Activated naive CD4-positive, alpha-beta T cell treated with anti-CD3 and anti-CD28 coated beads for 36 hours (primary cell): ENCODE measurements at regions not wholly inside any gene's neighbourhood (a gene's known extent, or its start where the extent isn't known, plus 50 kb on each side); places are given as distances from the start of the nearest gene placed in this dataset.

Experiments used
- CTCF ChIA-PET: fragments of 350-600 bp; sonication (Branson Sonifier 250); formaldehyde crosslinking; loops from one replicate; lab custom pipeline; 2021; ENCODE audit warnings: antibody characterized with exemption; lab: Charles Lee
- DNase-seq: peaks from one replicate; pipeline ENCODE4 v3.0.0-alpha.2; 2020
- H3K27ac Mint-ChIP-seq: one replicate; pipeline ENCODE4 v1.8.0; 2021; ENCODE audit warnings: mild to moderate bottlenecking, mixed read lengths
- H3K27me3 Mint-ChIP-seq: one replicate; pipeline ENCODE4 v1.8.0; 2021; ENCODE audit warnings: low read depth, mixed read lengths
- H3K36me3 Mint-ChIP-seq: one replicate; pipeline ENCODE4 v1.8.0; 2021; ENCODE audit warnings: low read depth, mixed read lengths
- H3K4me1 Mint-ChIP-seq: one replicate; pipeline ENCODE4 v1.8.0; 2021; ENCODE audit warnings: low read depth, mixed read lengths
- H3K4me3 Mint-ChIP-seq: one replicate; pipeline ENCODE4 v1.8.0; 2021; ENCODE audit warnings: mild to moderate bottlenecking, moderate library complexity, mixed read lengths
- H3K9me3 Mint-ChIP-seq: one replicate; pipeline ENCODE4 v1.8.0; 2021; ENCODE audit warnings: mixed read lengths
- intact Hi-C: fragments of 100-400 bp; cut with micrococcal nuclease; formaldehyde crosslinking; loops from one replicate; pipeline ENCODE4 v1.15.1; 2023

GRCh38 chr3:189457631-189458412, 173.4 kb upstream of the TP63 start:
- no peak overlapping the region for H3K27ac Mint-ChIP-seq
- DNase-seq, result no peak
- no peak overlapping the region for H3K4me3 Mint-ChIP-seq
- no peaks in the 10 kb centered on the region for H3K36me3 Mint-ChIP-seq
- CTCF ChIA-PET, result no interaction called here
- H3K9me3 Mint-ChIP-seq, result peaks cover 4% of the 10 kb centered on the region
- no peaks in the 10 kb centered on the region for H3K27me3 Mint-ChIP-seq
- no peaks in the 10 kb centered on the region for H3K4me1 Mint-ChIP-seq
- intact Hi-C loops, result no loop called here

DNA sequence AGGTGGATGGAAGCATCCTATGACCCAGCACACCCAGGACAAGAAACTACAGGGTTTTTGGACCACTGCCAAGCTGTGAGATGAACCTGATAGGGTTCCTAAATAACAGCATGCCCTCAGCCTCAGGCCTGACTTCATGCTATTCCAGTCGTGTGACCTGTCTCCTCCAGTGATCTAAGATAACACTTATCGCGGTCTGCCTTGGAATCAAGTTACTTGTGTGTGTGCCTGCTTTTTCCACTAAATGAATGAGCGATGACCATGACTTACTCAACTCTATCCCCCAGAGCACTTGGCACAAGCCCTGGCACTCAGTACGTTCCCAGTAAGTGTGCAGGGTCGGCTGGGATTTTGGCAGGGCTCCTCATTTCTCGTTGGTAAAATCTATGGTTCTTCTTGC, 172.7 kb upstream of the TP63 start:
- Mint-ChIP-seq H3K27me3 (no peaks in the 10 kb centered on the region), H3K4me3 (no peak overlapping the region), H3K27ac (no peak overlapping the region), H3K4me1 (no peaks in the 10 kb centered on the region), H3K9me3 (peaks cover 4% of the 10 kb centered on the region), H3K36me3 (no peaks in the 10 kb centered on the region)
- no peak for DNase-seq
- intact Hi-C loops, result no loop called here
- CTCF ChIA-PET, result no interaction called here

- Mint-ChIP-seq H3K27me3 (no peaks in the 10 kb centered on the region), H3K4me1 (no peaks in the 10 kb centered on the region), H3K9me3 (peaks cover 4% of the 10 kb centered on the region), H3K27ac (no peak overlapping the region), H3K4me3 (no peak overlapping the region), H3K36me3 (no peaks in the 10 kb centered on the region)
- CTCF ChIA-PET, result no interaction called here
- no peak for DNase-seq
- intact Hi-C loops, result no loop called here
These were observed 172.0 kb upstream of the TP63 start for GRCh38 chr3:189459231-189459630.

DNA sequence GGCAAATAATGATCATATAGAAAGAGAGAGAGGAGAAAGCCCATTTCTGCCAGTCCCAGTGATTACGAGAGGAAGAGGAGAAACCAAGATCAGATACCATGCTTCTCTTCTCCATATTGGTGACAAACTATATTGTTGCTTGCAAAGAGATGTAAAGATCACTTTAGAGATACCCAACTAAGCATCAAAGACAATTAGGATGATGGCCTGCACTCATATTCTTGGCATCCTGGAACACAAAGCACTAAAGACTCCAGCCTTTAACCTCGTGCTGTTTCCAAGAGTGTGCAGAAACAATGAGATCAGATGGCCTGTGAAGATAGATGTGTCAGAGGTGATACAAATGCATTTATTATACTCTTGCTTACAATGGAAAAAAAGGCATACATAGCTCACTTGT, 170.7 kb upstream of the TP63 start:
- Mint-ChIP-seq H3K4me1 (no peaks in the 10 kb centered on the region), H3K9me3 (peaks cover under 1% of the 10 kb centered on the region), H3K27ac (no peak overlapping the region), H3K36me3 (no peaks in the 10 kb centered on the region), H3K27me3 (no peaks in the 10 kb centered on the region), H3K4me3 (no peak overlapping the region)
- no peak for DNase-seq
- CTCF ChIA-PET, result no interaction called here
- intact Hi-C loops, result no loop called here

GRCh38 chr3:189464799-189465198, 166.4 kb upstream of the TP63 start:
- CTCF ChIA-PET, result no interaction called here
- intact Hi-C loops, result no loop called here
- no peaks in the 10 kb centered on the region for H3K27me3 Mint-ChIP-seq

GRCh38 chr3:189466004-189466403, 165.2 kb upstream of the TP63 start:
- no peaks in the 10 kb centered on the region for H3K9me3 Mint-ChIP-seq
- CTCF ChIA-PET, result no interaction called here
- no peak overlapping the region for H3K4me3 Mint-ChIP-seq
- intact Hi-C loops, result no loop called here
- H3K36me3 Mint-ChIP-seq, result no peaks in the 10 kb centered on the region
- no peak for DNase-seq
- H3K27ac Mint-ChIP-seq, result no peak overlapping the region
- no peaks in the 10 kb centered on the region for H3K27me3 Mint-ChIP-seq
- no peaks in the 10 kb centered on the region for H3K4me1 Mint-ChIP-seq

More at GRCh38 chr3:189464799-189465198, 166.4 kb upstream of the TP63 start:
- H3K27ac Mint-ChIP-seq, result no peak overlapping the region
- no peaks in the 10 kb centered on the region for H3K4me1 Mint-ChIP-seq
- H3K9me3 Mint-ChIP-seq, result no peaks in the 10 kb centered on the region
- no peak for DNase-seq
- H3K4me3 Mint-ChIP-seq, result no peak overlapping the region
- H3K36me3 Mint-ChIP-seq, result no peaks in the 10 kb centered on the region

DNA sequence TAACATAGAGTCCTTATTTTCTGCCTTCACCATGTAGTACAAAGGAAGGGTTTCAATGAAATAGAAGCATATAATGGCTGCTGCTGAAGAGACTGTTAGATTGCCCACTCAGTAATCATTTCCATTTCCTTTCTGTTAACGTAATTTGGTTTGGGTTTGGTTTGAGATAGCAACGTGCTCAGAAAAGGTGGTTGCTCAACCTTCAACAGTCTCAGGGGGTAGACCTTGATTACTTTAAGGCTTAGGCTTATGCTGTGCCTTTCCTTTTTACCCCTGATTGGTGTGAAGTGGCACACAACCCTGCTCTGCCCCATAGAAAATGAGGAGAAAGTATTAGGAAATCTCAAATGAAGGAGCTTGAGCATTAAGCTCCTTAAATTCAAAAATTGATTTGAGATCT, 163.7 kb upstream of the TP63 start:
- CTCF ChIA-PET, result no interaction called here
- intact Hi-C loops, result no loop called here
- no peaks in the 10 kb centered on the region for H3K4me1 Mint-ChIP-seq
- no peak for DNase-seq
- no peaks in the 10 kb centered on the region for H3K36me3 Mint-ChIP-seq
- H3K27ac Mint-ChIP-seq, result no peak overlapping the region
- no peaks in the 10 kb centered on the region for H3K27me3 Mint-ChIP-seq
- H3K4me3 Mint-ChIP-seq, result no peak overlapping the region
- H3K9me3 Mint-ChIP-seq, result no peaks in the 10 kb centered on the region

DNA sequence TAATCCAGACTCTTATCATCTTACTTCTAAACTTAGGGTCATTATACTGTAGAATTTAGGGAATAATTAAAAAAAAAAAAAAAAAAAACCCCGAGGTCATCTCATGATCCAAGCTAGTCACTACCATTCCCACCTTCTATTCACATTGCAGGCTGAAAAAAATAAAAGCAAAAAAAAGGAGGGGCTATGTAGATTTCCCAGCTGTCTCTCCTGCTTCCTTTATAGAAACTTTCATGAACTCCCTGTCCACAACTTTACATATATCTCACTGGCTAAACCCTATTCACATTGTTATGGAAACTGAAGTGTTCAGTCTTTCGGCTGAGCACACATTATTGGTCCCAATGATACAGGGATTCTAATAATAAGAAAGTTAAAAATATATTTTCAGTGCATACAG, 156.2 kb upstream of the TP63 start:
- intact Hi-C loops, result no loop called here
- Mint-ChIP-seq H3K27ac (no peak overlapping the region), H3K4me1 (no peaks in the 10 kb centered on the region), H3K27me3 (no peaks in the 10 kb centered on the region), H3K4me3 (no peak overlapping the region), H3K36me3 (no peaks in the 10 kb centered on the region), H3K9me3 (no peaks in the 10 kb centered on the region)
- no peak for DNase-seq
- CTCF ChIA-PET, result no interaction called here

DNA sequence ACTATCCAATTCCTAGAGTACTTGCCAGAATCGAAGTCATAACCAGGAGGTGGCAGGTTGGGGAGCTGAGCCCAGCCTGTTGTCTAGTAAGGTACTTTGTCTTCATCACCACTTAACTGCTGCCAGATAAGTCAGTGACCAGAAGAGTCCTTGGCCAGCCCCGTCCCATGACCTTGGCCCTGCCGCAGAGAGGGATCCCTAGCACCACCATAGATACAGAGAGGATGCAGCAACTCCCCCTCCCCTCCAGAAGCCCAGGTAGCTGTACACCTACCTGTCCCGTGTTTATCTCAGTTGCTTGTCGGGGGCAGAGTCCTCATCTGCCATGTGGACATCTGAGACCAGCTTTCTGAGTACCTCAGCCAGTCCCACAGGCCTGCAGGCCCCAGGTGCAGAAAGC, 153.6 kb upstream of the TP63 start:
- Mint-ChIP-seq H3K9me3 (no peaks in the 10 kb centered on the region), H3K36me3 (no peaks in the 10 kb centered on the region), H3K4me1 (no peaks in the 10 kb centered on the region), H3K4me3 (no peak overlapping the region), H3K27me3 (no peaks in the 10 kb centered on the region), H3K27ac (no peak overlapping the region)
- intact Hi-C loops, result no loop called here
- CTCF ChIA-PET, result no interaction called here
- DNase-seq, result no peak

DNA sequence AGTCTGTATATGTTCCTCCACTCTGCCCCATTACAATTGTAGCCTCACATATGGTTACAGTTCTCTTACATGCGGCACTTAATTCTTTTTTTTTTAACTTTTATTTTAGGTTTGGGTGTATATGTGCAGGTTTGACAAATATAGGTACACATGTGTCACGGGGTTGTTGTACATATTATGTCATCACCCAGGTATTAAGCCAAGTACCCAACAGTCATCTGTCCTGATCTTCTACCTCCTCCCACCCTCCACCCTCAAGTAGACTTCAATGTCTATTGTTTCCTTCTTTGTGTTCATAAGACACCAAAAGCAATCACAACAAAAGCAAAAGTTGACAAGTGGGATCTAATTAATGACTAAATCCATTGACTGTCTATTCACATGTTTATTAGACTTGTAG, 144.6 kb upstream of the TP63 start:
- Mint-ChIP-seq H3K4me1 (no peaks in the 10 kb centered on the region), H3K9me3 (peaks cover 6% of the 10 kb centered on the region), H3K27me3 (no peaks in the 10 kb centered on the region), H3K27ac (no peak overlapping the region), H3K36me3 (no peaks in the 10 kb centered on the region), H3K4me3 (no peak overlapping the region)
- no peak for DNase-seq
- CTCF ChIA-PET, result no interaction called here
- intact Hi-C loops, result no loop called here

DNA sequence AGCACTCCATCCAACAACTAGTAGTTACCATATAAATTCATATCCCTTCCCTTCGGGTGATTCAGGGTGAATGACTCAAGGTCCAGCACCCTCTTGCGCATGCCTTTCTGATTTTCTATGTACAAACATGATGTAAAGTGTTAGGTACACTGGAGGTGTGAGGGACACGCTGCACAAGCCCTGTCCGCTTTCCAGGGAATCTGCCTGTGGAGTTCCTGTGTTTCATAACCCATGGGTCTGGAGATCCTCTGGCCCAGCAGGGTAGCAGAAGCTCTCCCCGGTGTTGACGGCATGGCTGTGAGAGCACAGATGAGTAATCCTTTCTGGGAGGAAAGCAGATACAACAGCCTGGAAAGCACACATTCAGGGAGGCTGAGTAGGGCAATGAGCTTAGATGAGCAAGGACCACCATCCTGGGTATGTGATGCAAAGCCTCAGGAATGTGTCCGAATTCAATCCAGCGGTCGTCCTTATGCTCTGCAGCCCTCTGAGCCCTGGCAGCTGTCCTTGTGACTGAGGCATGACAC, 142.9 kb upstream of the TP63 start:
- no peak for DNase-seq
- H3K36me3 Mint-ChIP-seq, result no peaks in the 10 kb centered on the region
- CTCF ChIA-PET, result interaction anchor here (0.6 kb wide), 1 partner anchor 59 kb away, joined by 3 read pairs; no protein-coding TSS in a partner anchor
- peaks cover 3% of the 10 kb centered on the region for H3K9me3 Mint-ChIP-seq
- intact Hi-C loops, result no loop called here
- no peak overlapping the region for H3K27ac Mint-ChIP-seq
- no peaks in the 10 kb centered on the region for H3K27me3 Mint-ChIP-seq
- H3K4me3 Mint-ChIP-seq, result no peak overlapping the region
- H3K4me1 Mint-ChIP-seq, result no peaks in the 10 kb centered on the region

GRCh38 chr3:189490337-189490736, 140.9 kb upstream of the TP63 start:
- H3K4me3 Mint-ChIP-seq, result no peak overlapping the region
- DNase-seq, result no peak
- H3K27ac Mint-ChIP-seq, result no peak overlapping the region
- H3K9me3 Mint-ChIP-seq, result peaks cover 3% of the 10 kb centered on the region
- no peaks in the 10 kb centered on the region for H3K4me1 Mint-ChIP-seq
- intact Hi-C loops, result no loop called here
- no peaks in the 10 kb centered on the region for H3K27me3 Mint-ChIP-seq
- CTCF ChIA-PET, result no interaction called here
- H3K36me3 Mint-ChIP-seq, result no peaks in the 10 kb centered on the region

DNA sequence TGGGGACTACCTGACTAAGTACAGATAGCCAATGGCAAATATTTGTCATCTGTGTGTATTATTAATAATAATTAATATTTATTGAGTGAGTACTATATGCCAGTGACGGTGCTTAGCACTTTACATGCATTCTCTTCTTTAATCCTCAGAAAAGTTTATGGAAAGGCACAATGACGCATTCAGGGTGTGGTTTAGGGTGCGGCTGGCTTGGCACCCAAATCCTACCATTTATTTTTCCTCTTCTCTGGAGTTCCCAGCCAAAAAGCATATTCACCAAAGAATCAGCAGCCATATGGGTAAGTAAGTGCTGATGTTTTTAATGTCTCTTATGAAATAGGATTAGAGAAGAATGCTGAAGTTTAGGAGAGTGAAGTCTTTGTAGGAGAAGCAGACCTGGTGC, 140.4 kb upstream of the TP63 start:
- CTCF ChIA-PET, result no interaction called here
- Mint-ChIP-seq H3K4me1 (no peaks in the 10 kb centered on the region), H3K36me3 (no peaks in the 10 kb centered on the region), H3K27me3 (no peaks in the 10 kb centered on the region), H3K27ac (no peak overlapping the region), H3K4me3 (no peak overlapping the region), H3K9me3 (no peaks in the 10 kb centered on the region)
- intact Hi-C loops, result no loop called here
- no peak for DNase-seq
